NCI-H2029 (cell line): ENCODE measurements at regions not wholly inside any gene's neighbourhood (a gene's known extent, or its start where the extent isn't known, plus 50 kb on each side); places are given as distances from the start of the nearest gene placed in this dataset.
A peak's percentile ranks its signal among the peaks of the same experiment; 100 is the strongest.

ENCODE experiments used
- DNase-seq: peaks from one replicate; lab custom pipeline; 2025; lab: John Stamatoyannopoulos, UW

DNA sequence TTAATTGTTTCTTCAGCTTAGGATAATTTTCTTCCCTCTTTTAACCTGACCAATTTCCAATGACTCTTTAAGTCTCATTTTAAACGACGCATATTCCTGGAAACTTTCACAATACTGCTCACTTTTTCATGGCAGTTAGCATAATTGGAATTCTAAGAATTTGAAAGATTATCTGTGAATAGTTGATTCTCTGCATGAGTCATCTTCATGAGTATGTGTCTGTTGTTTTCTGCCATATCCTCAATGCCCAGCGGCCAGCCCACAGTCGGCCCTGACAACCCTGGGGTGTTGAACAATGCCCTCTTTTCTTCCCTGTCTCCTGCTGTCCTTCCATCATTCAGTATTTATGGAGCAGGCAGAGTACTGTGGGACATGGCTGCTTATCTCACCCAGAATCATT lies 554.2 kb downstream of the CDH26 start:
- no peak for DNase-seq

DNA sequence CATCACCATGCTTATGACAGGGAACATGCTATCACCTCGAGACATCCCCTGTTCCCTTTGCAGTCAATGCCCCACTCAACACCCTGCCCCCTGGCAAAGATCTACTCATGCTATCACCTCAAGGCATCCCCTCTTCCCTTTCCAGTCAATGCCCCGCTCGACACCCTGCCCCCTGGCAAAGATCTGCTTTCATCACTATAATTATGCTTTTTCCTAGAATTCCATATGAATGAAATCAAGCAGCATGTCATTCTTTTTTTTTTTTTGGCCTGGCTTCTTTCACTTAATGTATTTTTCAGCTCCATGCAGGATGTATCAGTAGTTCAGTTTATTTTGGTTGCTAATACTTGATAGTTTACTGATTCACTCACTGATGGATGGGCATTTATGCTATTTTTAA lies 554.9 kb downstream of the CDH26 start:
- no peak for DNase-seq

DNA sequence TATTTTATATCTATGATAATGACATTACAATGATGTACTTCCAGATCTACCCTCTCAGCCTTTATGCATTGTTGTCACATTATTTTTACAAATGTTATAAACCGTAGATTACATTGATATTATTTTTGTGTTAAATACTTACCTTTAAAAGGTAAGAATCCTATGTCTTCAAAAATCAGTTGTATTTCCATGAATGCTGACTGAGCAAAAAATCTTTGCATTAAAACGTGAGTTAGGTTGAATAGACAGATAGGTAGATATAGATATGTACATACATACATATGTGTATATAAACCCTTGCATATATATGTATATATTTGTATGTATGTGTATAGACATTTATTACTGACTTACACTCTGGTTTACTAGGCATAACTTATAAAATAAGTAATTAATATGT lies 558.2 kb downstream of the CDH26 start:
- DNase-seq = no peak

DNA sequence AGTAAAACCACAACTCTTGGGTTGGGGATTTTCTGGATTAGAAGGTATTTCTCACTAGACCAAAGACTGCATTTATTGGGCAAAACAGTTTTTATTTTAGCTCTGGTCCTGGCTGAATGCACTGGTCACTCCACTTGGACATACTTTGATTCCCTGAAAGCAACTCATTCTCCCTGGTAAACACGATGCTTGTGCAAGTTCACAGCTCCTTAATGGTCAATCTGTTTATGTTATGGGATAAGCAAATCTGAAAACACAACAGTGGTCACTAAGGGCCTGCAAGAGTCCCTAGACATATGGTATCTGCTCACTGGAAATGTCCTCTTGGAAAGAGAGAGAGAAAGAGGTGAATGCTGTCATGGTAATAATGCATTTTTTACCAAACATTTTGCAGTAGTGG lies 559.8 kb downstream of the CDH26 start:
- no peak for DNase-seq

DNA sequence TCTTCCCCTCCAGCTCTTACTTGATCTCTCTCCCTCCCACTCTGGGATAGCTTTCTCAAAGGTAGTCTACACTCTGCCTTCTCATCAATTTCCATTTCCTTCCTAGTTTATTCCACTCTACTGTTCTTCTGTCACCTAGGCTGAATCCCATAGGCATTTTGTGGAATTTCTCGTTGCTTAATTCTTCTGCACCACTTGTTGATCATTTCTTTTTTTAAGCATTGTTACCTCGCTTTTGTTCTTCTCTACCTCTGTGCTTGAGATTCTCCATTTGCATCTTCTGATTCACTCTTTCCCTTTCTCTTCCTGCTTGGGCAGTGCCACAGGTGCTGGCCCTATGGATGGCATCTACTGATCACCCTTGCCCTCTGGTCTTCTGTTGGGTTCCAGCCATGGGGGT lies 567.2 kb downstream of the CDH26 start:
- DNase-seq = no peak

DNA sequence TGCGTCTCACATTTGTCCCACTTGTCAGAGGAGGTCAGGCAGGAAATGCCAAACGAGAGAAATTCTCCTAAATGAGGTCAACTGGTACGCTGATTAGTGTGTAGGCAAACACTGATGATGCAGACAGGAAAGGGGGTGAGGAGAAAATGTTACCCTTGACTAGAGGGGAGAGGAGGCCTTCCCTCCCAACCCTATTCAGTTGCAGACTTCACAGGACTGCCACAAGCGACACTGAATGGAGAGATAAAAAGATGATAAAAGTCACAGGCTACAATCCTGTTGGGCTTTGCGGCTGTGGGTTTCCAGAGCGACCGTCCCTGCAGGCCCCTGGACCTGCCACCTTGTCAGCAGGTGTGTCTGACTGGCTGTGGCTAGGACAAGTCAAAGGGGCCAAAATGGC lies 569.4 kb downstream of the CDH26 start:
- no peak for DNase-seq

DNA sequence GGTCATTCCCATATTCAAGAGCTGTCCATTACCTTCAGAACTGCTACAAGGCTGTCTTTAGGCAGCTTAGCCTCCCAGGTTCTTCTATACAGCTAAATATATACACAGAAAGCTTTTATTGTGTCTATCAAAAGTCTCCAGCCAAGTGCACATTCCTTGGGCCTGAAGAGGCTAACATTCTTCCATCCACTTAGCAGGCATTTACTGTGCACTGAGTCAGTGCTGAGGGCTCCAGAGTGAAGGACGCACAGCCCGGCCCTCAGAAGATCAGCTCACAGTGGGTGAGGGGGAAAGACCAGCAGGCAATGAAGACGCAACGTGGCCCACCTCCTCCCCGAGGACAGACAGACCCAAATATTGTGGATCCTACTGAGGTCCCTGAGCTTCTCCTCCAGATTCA lies 569.9 kb downstream of the CDH26 start:
- no peak for DNase-seq

DNA sequence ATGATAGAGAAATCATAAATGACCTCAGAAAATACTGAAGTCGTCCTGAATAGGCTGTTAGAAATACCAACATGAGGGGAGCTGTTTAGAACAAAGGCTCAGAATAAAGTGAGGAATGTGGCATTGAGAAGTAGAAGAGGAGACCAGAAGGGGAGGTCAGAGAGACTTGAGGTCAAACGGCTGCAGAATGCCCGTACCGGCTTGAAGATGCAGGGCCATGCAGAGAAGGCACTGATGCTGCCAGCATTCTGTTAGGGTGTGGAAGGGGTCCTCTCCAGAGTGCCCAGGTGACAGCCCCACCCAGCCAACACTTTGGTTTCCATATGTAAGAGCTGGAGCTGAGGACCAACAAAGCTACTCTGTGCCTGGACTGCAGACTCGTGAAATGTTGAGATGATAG lies 570.9 kb downstream of the CDH26 start:
- DNase-seq = no peak

DNA sequence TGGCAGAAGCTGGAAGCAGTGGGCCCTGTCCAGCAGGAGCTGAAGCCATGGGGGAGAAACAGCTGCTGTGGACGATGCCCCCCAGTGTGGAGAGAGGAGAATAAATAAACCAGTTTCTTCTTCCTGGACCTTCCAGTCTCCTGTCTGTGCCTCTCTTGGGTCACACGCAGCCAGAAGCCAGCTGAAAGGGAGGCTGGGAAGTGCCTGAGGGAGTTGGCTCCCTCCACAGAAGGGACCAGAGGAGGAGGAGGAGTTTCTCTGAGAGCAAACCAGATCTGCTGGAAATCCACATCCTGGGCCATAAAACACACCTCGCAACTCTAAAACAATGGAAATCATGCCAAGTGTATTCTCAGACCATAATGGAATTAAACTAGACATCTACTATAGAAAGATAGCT lies 577.0 kb downstream of the CDH26 start:
- DNase-seq = no peak

DNA sequence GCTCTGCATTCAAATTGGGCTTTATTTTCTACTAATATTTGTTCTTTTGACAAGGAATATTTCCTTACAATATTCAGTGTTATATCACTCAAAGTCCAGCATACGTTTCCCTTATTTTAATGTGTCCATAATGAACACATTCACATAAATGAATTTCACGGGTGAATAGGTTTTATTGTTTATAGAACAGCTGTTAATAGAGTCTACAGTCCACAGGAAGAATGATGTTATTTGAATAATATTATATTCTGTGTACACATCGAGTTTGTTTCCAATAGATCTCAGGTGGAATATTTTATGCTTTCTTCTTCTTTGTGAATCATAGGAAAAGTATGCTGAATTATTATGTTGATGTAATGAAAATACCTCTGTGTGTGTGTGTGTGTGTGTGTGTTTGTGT lies 582.4 kb downstream of the CDH26 start:
- peak; percentile 43 for DNase-seq

DNA sequence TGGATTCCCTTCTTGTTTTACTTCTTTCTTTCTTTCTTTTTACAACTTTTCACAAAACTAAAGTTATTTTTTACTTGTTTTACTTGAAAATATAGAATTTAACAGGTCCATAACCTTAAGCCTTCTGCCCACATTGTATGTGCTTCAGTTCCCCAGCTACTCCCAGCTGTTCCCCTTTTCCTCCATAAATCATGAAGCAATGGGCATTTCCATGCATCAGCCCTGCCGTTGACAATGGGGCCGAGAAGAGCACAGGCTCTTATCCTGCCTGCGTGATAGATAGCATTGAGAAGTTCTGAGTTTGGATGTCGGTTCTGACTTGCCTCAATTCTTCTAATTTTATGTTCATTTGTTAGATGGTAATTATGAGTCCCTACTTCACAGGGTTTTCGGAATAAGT lies 583.8 kb downstream of the CDH26 start:
- no peak for DNase-seq

DNA sequence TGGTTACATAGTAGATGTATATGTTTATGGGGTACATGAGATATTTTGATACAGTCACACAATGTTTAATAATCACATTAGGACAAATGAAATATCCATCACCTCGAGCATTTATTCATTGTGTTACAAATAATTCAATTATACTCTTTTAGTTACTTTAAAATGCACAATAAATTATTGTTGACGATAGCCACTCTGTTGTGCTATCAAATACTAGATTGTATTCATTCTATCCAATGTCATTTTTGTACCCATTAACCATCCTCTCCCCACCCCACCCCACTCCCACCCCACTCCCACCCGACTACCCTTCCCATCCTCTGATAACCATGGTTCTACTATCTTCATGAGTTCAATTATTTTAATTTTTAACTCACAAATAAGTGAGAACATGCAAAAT lies 585.4 kb downstream of the CDH26 start:
- DNase-seq = no peak

DNA sequence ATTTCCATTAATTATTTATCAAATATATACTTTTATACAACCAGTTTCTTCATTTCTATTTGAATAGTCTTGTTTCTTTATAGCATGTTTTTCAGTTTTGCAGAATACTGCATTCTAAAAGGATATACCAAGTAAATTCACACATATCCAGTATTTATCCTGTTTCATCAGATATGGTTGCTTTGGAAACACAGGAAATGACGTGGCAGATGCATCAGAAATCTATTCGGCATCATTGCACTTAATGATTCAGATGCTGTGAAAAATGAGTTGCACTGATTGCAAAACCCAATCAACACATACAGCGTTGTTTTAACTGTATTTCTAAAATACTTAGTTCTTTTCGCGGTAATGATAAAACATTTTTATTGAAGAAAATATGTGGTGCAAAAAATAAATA lies 594.9 kb downstream of the CDH26 start:
- no peak for DNase-seq

DNA sequence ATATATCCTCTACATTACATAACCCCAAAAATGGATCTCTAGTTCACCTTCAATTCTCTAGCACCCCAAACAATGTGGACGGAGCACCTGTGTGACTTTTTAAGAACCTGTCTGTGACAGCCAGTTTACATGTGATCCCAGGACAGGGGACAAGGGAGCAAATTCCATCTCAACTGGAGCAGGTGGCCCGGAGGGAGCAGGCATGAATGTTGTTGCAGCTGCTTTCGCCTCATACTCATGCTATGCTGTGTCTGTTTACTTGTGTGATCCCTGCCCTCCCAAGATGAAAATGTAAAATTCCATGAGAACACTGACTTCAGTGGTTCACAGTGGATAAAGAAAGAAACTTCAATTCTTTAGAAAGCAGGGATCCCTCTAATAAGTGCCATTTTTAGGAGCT lies 600.3 kb downstream of the CDH26 start:
- DNase-seq = no peak

DNA sequence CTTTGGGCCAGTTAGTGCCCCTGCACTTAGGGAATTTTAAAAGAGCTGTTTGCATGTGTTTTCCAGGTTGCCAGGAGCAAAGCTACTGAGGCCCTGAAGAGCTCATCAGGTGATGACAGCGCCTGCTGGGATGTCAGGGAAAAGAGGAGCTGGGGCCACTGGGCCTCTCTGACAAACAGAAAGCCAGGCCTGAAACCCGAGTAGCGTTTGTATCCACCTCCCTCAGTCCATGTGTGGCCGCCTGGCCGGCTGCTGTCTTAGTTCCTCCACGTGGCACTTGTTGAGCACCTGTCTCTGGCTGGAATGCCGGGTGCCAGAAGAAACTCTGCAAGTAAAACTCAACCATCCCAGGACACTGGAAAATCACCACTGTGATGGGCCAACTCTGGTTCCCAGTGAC lies 601.2 kb downstream of the CDH26 start:
- DNase-seq = peak; percentile 41

DNA sequence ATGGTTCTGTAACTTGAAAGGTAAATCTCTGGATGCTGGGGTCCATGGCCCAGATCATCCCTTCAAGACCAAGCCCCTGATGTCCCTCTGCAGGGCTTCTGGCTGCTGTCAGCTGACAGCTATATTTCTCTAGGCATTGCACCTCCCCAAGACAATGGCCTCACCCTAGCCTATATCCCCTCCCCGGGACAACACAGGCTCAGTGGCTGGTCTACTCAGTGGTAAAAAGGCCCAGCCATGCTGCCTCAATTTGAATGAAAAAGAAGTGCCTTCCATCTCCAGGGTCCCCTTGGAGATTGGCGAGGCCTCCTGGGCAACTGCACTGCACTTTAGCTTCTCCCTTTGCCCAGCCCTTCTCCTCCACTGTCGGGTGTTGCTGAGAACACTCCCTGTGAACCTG lies 602.8 kb downstream of the CDH26 start:
- DNase-seq = no peak

DNA sequence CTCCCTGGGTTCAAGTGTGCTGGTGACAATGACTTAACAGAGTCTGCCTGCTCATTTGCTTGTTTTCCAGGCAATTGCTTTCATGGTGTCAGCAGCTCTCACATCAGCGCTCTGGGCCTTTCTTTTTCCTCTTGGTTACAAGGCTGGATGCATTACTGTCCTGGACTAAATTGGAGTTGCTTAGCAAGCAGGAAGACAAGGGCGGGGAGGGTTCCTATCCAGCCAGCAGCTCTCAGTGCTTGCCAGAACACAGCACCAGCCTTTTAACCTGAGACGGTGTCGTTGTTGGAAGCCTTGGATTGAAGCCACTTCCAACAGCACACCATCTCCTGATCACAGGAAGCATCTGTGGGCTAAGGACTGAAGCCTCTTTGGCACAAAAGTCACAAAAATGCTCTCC lies 606.9 kb downstream of the CDH26 start:
- DNase-seq = no peak

DNA sequence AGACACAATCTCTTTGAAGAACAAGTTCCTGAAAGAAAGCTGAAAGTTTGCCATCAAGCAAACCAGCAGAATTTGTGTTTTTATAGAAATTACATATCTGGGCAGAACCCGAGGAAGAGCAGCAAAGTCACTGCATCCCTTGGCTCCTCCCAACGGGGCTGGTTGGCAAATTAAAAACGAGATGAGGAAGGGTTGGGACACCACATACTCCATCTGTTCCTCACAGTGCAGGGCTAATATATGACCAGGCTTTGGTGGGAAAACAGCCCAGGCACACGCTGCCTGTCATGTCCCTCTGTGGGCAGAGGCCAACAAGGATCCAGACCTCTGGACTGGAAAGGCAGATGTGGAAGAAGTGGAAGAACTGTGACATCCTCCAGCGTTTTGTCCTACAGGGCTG lies 607.3 kb downstream of the CDH26 start:
- no peak for DNase-seq

DNA sequence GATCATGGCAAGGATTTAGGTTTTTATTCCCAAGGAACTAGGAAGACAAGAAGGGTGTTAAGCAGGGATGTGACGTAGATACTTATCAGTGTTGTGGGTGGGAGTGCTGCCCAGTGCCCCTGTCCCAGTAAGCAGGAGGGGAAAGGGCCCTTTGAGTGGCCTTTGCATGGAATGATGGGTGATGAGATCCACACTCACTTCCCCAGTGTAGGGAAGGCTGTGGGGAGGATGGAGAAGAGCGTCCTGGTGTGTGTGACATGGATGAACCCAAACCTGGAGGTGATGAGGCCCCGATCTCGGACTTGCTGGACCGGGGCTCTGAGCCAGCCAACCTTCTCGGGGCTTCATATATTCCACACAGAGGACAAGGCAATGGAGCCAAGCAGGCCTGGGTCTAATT lies 610.9 kb downstream of the CDH26 start:
- DNase-seq = no peak

DNA sequence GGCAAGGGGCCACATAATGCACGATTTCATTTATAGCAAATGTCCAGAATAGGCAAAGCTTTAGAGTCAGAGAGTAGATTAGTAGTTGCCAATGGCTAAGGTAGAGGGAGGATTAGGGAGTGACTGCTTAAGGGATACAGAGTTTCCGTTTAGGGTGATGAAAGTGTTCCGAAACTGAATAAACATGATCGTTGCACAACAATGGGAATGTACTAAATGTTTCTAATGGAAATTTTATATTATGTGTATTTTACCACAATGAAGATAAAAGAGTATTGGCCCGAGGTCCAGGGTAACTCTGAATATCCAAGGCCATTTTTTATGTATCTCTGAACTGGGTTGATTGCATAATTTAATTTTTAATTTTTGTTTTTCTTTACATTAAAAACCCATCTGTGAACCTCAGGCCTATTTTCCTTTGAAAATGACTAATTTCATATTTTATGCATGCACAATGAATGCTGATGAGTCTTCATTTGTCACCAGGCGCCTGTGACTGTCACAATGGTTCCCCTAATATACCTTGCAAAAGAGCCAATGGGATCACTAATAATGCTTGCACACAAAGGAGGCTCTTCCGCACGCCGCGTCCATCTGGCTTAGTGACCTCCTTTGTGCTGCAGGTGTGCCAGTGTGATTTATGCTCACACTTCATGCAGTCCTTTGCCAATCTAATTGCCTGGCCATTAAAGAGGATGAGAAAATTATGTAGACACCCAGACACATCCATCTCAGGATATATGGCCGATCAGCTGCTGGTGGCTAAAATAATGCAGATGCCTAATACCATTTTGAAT lies 612.5 kb downstream of the CDH26 start:
- no peak for DNase-seq

DNA sequence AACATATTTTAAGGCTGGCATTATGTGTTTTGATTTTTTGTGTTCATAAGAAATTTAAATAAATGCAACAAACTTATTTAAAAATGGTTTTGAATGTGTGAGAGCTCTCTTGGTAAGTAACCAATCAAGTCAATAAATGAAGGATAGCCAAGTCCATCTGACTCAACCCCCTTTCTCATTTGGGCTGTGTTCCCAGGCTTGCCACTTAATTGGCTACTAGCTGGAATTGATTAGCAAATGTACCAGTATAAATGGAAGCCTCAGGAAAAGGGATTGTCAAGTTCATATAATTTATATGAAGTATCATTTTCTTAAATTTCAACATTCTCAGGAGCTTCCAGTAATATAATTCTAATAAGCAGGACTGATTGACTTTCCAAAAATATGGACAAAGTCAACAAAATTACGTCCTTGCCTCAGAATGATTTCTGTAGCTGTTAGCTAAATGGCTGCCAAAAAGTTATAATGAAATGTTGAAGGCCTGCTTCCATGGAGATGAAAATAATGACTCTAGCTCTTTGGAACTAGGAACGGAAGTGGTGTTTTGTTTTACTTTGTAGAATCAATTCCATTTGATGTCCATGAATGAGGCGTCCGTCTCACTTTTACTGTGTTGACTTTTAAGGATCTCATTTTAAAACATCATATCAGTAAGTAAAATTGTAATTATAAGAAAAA lies 614.9 kb downstream of the CDH26 start:
- DNase-seq = no peak

DNA sequence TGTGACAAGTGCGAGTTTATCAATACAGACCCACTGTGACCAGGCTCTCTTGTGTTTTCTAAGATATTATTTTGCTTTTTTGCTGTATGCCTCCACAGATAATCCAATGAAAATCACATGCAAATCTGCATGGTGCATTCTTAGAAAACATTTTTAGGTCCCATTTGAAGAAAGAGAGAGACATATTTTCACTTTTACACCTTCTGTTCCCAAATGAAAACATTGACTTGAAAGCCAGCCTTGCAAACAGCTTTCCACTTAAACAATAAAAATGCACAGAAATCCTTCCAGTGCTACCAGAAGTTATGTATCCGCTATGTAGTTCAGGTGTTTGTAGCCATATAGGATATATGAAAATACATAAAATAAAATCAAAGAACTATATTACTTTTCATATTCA lies 618.0 kb downstream of the CDH26 start:
- DNase-seq = no peak

DNA sequence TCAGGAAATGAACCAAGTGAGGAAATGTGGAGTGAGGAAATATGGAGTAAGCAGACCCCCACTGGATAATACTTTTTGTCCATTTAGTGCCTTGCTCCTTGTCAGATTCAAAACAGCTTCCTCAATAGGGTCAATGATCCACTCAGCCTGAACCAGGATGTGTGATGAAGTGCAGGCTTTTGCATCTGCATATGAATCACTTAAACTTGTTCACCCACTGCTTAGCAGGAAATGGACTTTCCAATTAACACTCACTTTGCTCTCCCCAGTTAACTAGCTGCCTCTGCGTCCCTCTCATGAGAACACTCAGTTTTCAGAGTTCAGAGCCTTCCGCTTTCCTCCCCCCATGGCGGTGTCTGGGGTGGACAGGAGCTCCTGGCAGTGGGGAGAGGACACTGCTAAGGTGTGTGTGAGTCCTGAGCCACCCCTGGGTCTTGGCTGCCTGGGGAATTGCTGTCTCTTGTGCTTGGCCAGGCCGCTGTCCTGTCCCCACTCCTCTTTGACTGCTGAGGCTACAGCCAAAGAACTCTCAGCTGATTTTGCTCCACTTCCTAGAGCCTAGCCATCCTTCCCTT lies 621.8 kb downstream of the CDH26 start:
- no peak for DNase-seq
